Astrocyte (in vitro differentiated cells and primary cell): ENCODE measurements at regions not wholly inside any gene's neighbourhood (a gene's known extent, or its start where the extent isn't known, plus 50 kb on each side); places are given as distances from the start of the nearest gene placed in this dataset.

Experiments
- EZH2 ChIP-seq: IDR thresholded peaks from 2 replicates; pipeline ENCODE4 v1.6.1; 2012; ENCODE audit warnings: mild to moderate bottlenecking, low read length, inconsistent platforms; ENCODE audit not compliant: insufficient read depth
- TF ChIP-seq, protein P1 (sequence below): IDR thresholded peaks from 2 replicates; pipeline ENCODE4 v1.5.1; 2011; ENCODE audit warnings: low read depth, mild to moderate bottlenecking, inconsistent platforms, low read length, moderate library complexity; ENCODE audit not compliant: insufficient read depth

DNA sequence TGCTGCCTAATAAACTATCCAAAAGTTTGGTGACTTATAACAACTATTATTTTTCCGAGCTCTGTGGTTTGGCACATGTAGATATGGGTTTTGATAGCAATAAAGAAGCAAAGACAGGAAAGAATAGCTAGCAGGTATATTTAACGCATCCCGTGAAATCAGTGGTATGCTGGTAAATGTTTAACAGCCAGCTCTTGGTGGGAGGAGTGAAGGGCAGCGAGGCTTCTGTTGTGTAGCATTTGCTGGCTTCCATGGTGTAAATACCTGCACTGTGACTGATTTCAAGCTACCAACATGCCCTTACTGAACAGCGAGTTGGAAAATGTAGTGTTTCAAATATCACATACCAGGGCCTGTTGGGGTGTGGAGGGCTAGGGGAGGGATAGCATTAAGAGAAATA, 291.0 kb downstream of the PRDM2 start:
- TF ChIP-seq, protein P1, sequence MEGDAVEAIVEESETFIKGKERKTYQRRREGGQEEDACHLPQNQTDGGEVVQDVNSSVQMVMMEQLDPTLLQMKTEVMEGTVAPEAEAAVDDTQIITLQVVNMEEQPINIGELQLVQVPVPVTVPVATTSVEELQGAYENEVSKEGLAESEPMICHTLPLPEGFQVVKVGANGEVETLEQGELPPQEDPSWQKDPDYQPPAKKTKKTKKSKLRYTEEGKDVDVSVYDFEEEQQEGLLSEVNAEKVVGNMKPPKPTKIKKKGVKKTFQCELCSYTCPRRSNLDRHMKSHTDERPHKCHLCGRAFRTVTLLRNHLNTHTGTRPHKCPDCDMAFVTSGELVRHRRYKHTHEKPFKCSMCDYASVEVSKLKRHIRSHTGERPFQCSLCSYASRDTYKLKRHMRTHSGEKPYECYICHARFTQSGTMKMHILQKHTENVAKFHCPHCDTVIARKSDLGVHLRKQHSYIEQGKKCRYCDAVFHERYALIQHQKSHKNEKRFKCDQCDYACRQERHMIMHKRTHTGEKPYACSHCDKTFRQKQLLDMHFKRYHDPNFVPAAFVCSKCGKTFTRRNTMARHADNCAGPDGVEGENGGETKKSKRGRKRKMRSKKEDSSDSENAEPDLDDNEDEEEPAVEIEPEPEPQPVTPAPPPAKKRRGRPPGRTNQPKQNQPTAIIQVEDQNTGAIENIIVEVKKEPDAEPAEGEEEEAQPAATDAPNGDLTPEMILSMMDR, result no peak
- TF ChIP-seq EZH2, result no peak
